ENCODE measurements at regions not wholly inside any gene's neighbourhood (a gene's known extent, or its start where the extent isn't known, plus 50 kb on each side); places are given as distances from the start of the nearest gene placed in this dataset.

DNA sequence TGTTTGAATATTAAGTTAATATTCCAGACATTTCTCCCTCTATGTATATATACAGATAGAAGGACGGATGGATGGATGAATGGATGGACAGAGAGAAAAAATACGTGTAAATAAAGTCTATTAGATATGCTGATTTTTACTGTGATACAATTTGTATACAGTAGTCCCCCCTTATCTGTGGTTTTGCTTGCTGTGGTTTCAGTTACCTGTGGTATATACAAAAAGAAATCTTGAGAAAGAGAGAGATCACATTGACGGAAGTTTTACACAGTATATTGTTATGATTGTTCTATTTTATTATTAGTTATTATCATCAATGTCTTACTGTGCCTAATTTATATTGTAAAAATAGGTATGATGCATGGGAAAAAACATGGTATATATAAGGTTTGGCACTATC is 290.2 kb downstream of the UTRN start:
- H3K4me3 ChIP-seq (ENCODE audit: low read length), result no peak overlapping the region
- H3K27ac ChIP-seq (ENCODE audit: low read length), result no peak overlapping the region
- H3K9ac ChIP-seq (ENCODE audit: low read depth, low read length), result no peak overlapping the region
- H3K9me3 ChIP-seq (ENCODE audit: insufficient read depth, low read depth, low read length), result no peaks in the 10 kb centered on the region
- no peaks in the 10 kb centered on the region for H3K36me3 ChIP-seq (ENCODE audit: insufficient read depth, low read depth, low read length)
- no peaks in the 10 kb centered on the region for H3K4me1 ChIP-seq (ENCODE audit: insufficient read depth, low read length)
- no peaks in the 10 kb centered on the region for H3K27me3 ChIP-seq (ENCODE audit: insufficient read depth, low read length)

- no peak overlapping the region for H3K4me3 ChIP-seq (ENCODE audit: low read length)
Measured at GRCh38 chr6:144576871-144577270, 291.7 kb downstream of the UTRN start.

DNA sequence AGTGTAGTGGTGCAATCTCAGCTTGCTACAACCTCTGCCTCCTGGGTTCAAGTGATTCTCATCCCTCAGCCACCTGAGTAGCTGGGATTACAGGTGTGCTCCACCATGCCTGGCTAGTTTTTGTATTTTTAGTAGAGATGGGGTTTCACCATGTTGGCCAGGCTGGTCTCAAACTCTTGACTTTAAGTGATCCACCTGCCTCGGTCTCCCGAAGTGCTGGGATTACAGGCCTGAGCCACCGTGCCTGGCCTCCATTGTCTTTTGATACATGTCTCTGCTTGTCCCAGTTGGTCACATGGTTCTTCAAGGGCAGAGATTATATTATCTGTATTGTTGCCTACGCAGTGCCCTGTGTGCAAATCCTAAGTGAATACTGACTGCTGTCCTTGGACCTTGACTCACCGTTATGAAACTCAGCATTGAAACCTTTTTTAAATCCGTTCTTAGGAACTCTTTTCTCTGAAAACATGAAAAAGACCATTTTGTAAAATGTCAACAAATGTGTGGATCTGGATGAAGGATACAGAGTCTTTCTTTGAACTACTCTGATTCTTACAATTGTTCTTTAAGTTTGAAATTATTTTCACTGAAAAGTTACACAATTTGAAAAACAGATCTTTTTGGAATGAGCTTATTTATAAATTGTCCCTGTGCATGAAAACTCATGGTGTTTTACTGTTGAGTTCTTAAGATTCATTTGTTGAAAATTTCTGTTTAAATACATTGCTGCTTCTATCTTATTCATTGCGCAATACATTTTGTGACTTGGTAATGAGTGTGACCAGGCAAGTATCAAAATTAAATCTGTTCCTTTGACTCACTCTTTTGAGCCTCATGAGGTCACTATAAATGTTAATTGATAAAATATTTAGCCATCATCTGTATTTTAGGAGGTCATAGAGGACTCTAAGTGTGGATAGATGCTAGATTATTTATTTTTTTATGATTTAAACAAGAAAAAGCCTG is 293.5 kb downstream of the UTRN start:
- H3K9ac ChIP-seq (ENCODE audit: low read depth, low read length), result no peak overlapping the region
- no peak overlapping the region for H3K4me3 ChIP-seq (ENCODE audit: low read length)
- H3K27me3 ChIP-seq (ENCODE audit: insufficient read depth, low read length), result no peaks in the 10 kb centered on the region
- no peaks in the 10 kb centered on the region for H3K36me3 ChIP-seq (ENCODE audit: insufficient read depth, low read depth, low read length)
- H3K9me3 ChIP-seq (ENCODE audit: insufficient read depth, low read depth, low read length), result no peaks in the 10 kb centered on the region
- peaks cover 9% of the 10 kb centered on the region for H3K4me1 ChIP-seq (ENCODE audit: insufficient read depth, low read length)
- no peak overlapping the region for H3K27ac ChIP-seq (ENCODE audit: low read length)

More at GRCh38 chr6:144576871-144577270, 291.7 kb downstream of the UTRN start:
- Histone ChIP-seq H3K9me3 (ENCODE audit: insufficient read depth, low read depth, low read length) (no peaks in the 10 kb centered on the region), H3K27me3 (ENCODE audit: insufficient read depth, low read length) (no peaks in the 10 kb centered on the region), H3K36me3 (ENCODE audit: insufficient read depth, low read depth, low read length) (no peaks in the 10 kb centered on the region), H3K9ac (ENCODE audit: low read depth, low read length) (no peak overlapping the region), H3K4me1 (ENCODE audit: insufficient read depth, low read length) (no peaks in the 10 kb centered on the region), H3K27ac (ENCODE audit: low read length) (no peak overlapping the region)

GRCh38 chr6:144580039-144580438 is 294.9 kb downstream of the UTRN start:
- Histone ChIP-seq H3K4me3 (ENCODE audit: low read length) (no peak overlapping the region), H3K27me3 (ENCODE audit: insufficient read depth, low read length) (no peaks in the 10 kb centered on the region), H3K36me3 (ENCODE audit: insufficient read depth, low read depth, low read length) (no peaks in the 10 kb centered on the region), H3K9ac (ENCODE audit: low read depth, low read length) (no peak overlapping the region), H3K9me3 (ENCODE audit: insufficient read depth, low read depth, low read length) (no peaks in the 10 kb centered on the region), H3K27ac (ENCODE audit: low read length) (no peak overlapping the region), H3K4me1 (ENCODE audit: insufficient read depth, low read length) (peaks cover 13% of the 10 kb centered on the region)

DNA sequence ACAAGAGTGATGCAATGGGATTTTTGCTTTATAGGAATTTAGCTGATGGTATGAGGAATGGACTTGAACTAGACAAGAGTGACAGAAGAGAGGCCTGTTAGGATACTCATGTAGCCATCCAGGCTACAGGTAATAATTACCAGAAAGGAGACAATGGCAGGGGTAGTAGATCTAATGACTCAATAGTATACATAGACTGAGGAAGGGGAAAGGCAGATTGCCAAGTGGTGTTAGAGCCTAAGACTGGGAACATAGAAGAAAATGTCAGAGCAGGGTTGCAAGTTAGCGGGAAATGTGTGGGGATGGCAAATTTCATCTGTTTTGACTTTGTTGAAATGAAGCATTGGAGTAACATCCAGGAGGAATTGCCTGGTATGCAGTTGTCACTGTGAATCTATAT is 295.6 kb downstream of the UTRN start:
- H3K4me1 ChIP-seq (ENCODE audit: insufficient read depth, low read length), result peaks cover 14% of the 10 kb centered on the region
- no peaks in the 10 kb centered on the region for H3K27me3 ChIP-seq (ENCODE audit: insufficient read depth, low read length)
- no peak overlapping the region for H3K9ac ChIP-seq (ENCODE audit: low read depth, low read length)
- H3K9me3 ChIP-seq (ENCODE audit: insufficient read depth, low read depth, low read length), result no peaks in the 10 kb centered on the region
- H3K36me3 ChIP-seq (ENCODE audit: insufficient read depth, low read depth, low read length), result no peaks in the 10 kb centered on the region
- H3K27ac ChIP-seq (ENCODE audit: low read length), result no peak overlapping the region
- H3K4me3 ChIP-seq (ENCODE audit: low read length), result no peak overlapping the region

GRCh38 chr6:144581812-144582537 is 296.8 kb downstream of the UTRN start:
- Histone ChIP-seq H3K9ac (ENCODE audit: low read depth, low read length) (no peak overlapping the region; the same call in 1 of the 2 replicates), H3K4me1 (ENCODE audit: insufficient read depth, low read length) (peaks cover 16% of the 10 kb centered on the region), H3K27ac (ENCODE audit: low read length) (no peak overlapping the region), H3K4me3 (ENCODE audit: low read length) (no peak overlapping the region), H3K27me3 (ENCODE audit: insufficient read depth, low read length) (no peaks in the 10 kb centered on the region), H3K9me3 (ENCODE audit: insufficient read depth, low read depth, low read length) (no peaks in the 10 kb centered on the region), H3K36me3 (ENCODE audit: insufficient read depth, low read depth, low read length) (no peaks in the 10 kb centered on the region)

GRCh38 chr6:144582939-144583613 is 297.9 kb downstream of the UTRN start:
- peak overlapping the region; percentile 51; the same call in 1 of the 2 replicates for H3K9ac ChIP-seq (ENCODE audit: low read depth, low read length)
- H3K9me3 ChIP-seq (ENCODE audit: insufficient read depth, low read depth, low read length), result no peaks in the 10 kb centered on the region
- H3K4me3 ChIP-seq (ENCODE audit: low read length), result peak overlapping the region; percentile 69
- no peaks in the 10 kb centered on the region for H3K36me3 ChIP-seq (ENCODE audit: insufficient read depth, low read depth, low read length)
- H3K27ac ChIP-seq (ENCODE audit: low read length), result no peak overlapping the region
- H3K4me1 ChIP-seq (ENCODE audit: insufficient read depth, low read length), result peaks cover 16% of the 10 kb centered on the region
- H3K27me3 ChIP-seq (ENCODE audit: insufficient read depth, low read length), result no peaks in the 10 kb centered on the region

GRCh38 chr6:144583614-144583954 is 298.4 kb downstream of the UTRN start:
- Histone ChIP-seq H3K9ac (ENCODE audit: low read depth, low read length) (peak overlapping the region; percentile 51; the same call in 1 of the 2 replicates), H3K9me3 (ENCODE audit: insufficient read depth, low read depth, low read length) (no peaks in the 10 kb centered on the region), H3K4me1 (ENCODE audit: insufficient read depth, low read length) (peaks cover 16% of the 10 kb centered on the region), H3K27me3 (ENCODE audit: insufficient read depth, low read length) (no peaks in the 10 kb centered on the region), H3K36me3 (ENCODE audit: insufficient read depth, low read depth, low read length) (no peaks in the 10 kb centered on the region), H3K27ac (ENCODE audit: low read length) (no peak overlapping the region), H3K4me3 (ENCODE audit: low read length) (peak overlapping the region; percentile 69)

- no peaks in the 10 kb centered on the region for H3K9me3 ChIP-seq (ENCODE audit: insufficient read depth, low read depth, low read length)
- H3K36me3 ChIP-seq (ENCODE audit: insufficient read depth, low read depth, low read length), result no peaks in the 10 kb centered on the region
- H3K4me1 ChIP-seq (ENCODE audit: insufficient read depth, low read length), result peaks cover 16% of the 10 kb centered on the region
- no peaks in the 10 kb centered on the region for H3K27me3 ChIP-seq (ENCODE audit: insufficient read depth, low read length)
- peak overlapping the region; percentile 29; the same call in 1 of the 2 replicates for H3K9ac ChIP-seq (ENCODE audit: low read depth, low read length)
- peak overlapping the region; percentile 69 for H3K4me3 ChIP-seq (ENCODE audit: low read length)
- H3K27ac ChIP-seq (ENCODE audit: low read length), result no peak overlapping the region
Measured at GRCh38 chr6:144585217-144585814, 300.2 kb downstream of the UTRN start.

- Histone ChIP-seq H3K36me3 (ENCODE audit: insufficient read depth, low read depth, low read length) (no peaks in the 10 kb centered on the region), H3K27ac (ENCODE audit: low read length) (no peak overlapping the region), H3K27me3 (ENCODE audit: insufficient read depth, low read length) (no peaks in the 10 kb centered on the region), H3K4me1 (ENCODE audit: insufficient read depth, low read length) (peaks cover 16% of the 10 kb centered on the region), H3K9me3 (ENCODE audit: insufficient read depth, low read depth, low read length) (no peaks in the 10 kb centered on the region), H3K9ac (ENCODE audit: low read depth, low read length) (no peak overlapping the region), H3K4me3 (ENCODE audit: low read length) (no peak overlapping the region)
Measured at GRCh38 chr6:144586986-144587385, 301.9 kb downstream of the UTRN start.

GRCh38 chr6:144588697-144589325 is 303.7 kb downstream of the UTRN start:
- Histone ChIP-seq H3K4me3 (ENCODE audit: low read length) (no peak overlapping the region), H3K9me3 (ENCODE audit: insufficient read depth, low read depth, low read length) (no peaks in the 10 kb centered on the region), H3K27ac (ENCODE audit: low read length) (no peak overlapping the region), H3K4me1 (ENCODE audit: insufficient read depth, low read length) (peaks cover 6% of the 10 kb centered on the region; the same call in 1 of the 2 replicates), H3K9ac (ENCODE audit: low read depth, low read length) (no peak overlapping the region), H3K36me3 (ENCODE audit: insufficient read depth, low read depth, low read length) (peaks cover 6% of the 10 kb centered on the region; the same call in 1 of the 2 replicates), H3K27me3 (ENCODE audit: insufficient read depth, low read length) (no peaks in the 10 kb centered on the region)

Measured in iPS-20b (cell line).